Stimulated activated naive CD8-positive, alpha-beta T cell treated with anti-CD3 and anti-CD28 coated beads, Interleukin-15, Interleukin-2, amounts not matched to agents 100 U/mL and 50 U/mL, for 24 hours (primary cell): ENCODE measurements at regions not wholly inside any gene's neighbourhood (a gene's known extent, or its start where the extent isn't known, plus 50 kb on each side); places are given as distances from the start of the nearest gene placed in this dataset.
"Not testable (repeated sequence)": the region's sequence is repeated elsewhere in the genome, so short reads cannot be mapped to it uniquely, and the experiment has no call there.

Experiments
- ATAC-seq: fragments of 150-1000 bp; cut with Tn5 transposase; one replicate; pipeline ENCODE4 v1.10.0; 2021
- DNase-seq: peaks from one replicate; pipeline ENCODE4 v3.0.0; 2021

- DNase-seq (no peak), ATAC-seq (no peak)
Measured at GRCh38 chr10:64416011-64416410, 894.8 kb downstream of the REEP3 start.

GRCh38 chr10:64419461-64419860 lies 898.3 kb downstream of the REEP3 start:
- ATAC-seq = no peak
- no peak for DNase-seq

- no peak for DNase-seq
- no peak for ATAC-seq
Measured at GRCh38 chr10:64426745-64427144, 905.5 kb downstream of the REEP3 start.

GRCh38 chr10:64430690-64431323 lies 909.6 kb downstream of the REEP3 start:
- ATAC-seq (no peak), DNase-seq (peak; percentile 2)

GRCh38 chr10:64441872-64442271 lies 920.7 kb downstream of the REEP3 start:
- DNase-seq, ATAC-seq: not testable (repeated sequence)

GRCh38 chr10:64444163-64444562 lies 923.0 kb downstream of the REEP3 start:
- ATAC-seq = no peak
- DNase-seq = no peak

GRCh38 chr10:64444564-64444963 lies 923.4 kb downstream of the REEP3 start:
- ATAC-seq = no peak
- no peak for DNase-seq

GRCh38 chr10:64449603-64450002 lies 928.4 kb downstream of the REEP3 start:
- ATAC-seq (no peak), DNase-seq (no peak)

- ATAC-seq (no peak), DNase-seq (no peak)
Measured at GRCh38 chr10:64450312-64450711, 929.1 kb downstream of the REEP3 start.

GRCh38 chr10:64454962-64455361 lies 933.8 kb downstream of the REEP3 start:
- no peak for ATAC-seq
- DNase-seq = no peak

GRCh38 chr10:64458306-64458705 lies 937.1 kb downstream of the REEP3 start:
- no peak for ATAC-seq
- no peak for DNase-seq

- ATAC-seq (no peak), DNase-seq (no peak)
Measured at GRCh38 chr10:64463406-64463805, 942.2 kb downstream of the REEP3 start.

GRCh38 chr10:64465653-64466052 lies 944.5 kb downstream of the REEP3 start:
- DNase-seq = no peak
- ATAC-seq = no peak

GRCh38 chr10:64468219-64468618 lies 947.0 kb downstream of the REEP3 start:
- no peak for DNase-seq
- ATAC-seq = no peak

- no peak for ATAC-seq
Measured at GRCh38 chr10:64476506-64476905, 955.3 kb downstream of the REEP3 start.

GRCh38 chr10:64477791-64478190 lies 956.6 kb downstream of the REEP3 start:
- DNase-seq (no peak), ATAC-seq (no peak)

More at GRCh38 chr10:64476506-64476905, 955.3 kb downstream of the REEP3 start:
- no peak for DNase-seq

- no peak for ATAC-seq
- DNase-seq = no peak
Measured at GRCh38 chr10:64484811-64485330, 963.7 kb downstream of the REEP3 start.

- ATAC-seq (no peak), DNase-seq (no peak)
Measured at GRCh38 chr10:64486149-64486548, 964.9 kb downstream of the REEP3 start.

- no peak for ATAC-seq
- no peak for DNase-seq
Measured at GRCh38 chr10:64486901-64487300, 965.7 kb downstream of the REEP3 start.

- no peak for ATAC-seq
- DNase-seq = no peak
Measured at GRCh38 chr10:64494901-64495300, 973.7 kb downstream of the REEP3 start.

GRCh38 chr10:64497306-64497705 lies 976.1 kb downstream of the REEP3 start:
- DNase-seq (no peak), ATAC-seq (no peak)

- no peak for ATAC-seq
Measured at GRCh38 chr10:64501807-64502206, 980.6 kb downstream of the REEP3 start.

GRCh38 chr10:64502936-64503335 lies 981.7 kb downstream of the REEP3 start:
- ATAC-seq = no peak
- no peak for DNase-seq

More at GRCh38 chr10:64501807-64502206, 980.6 kb downstream of the REEP3 start:
- no peak for DNase-seq

GRCh38 chr10:64503429-64503828 lies 982.2 kb downstream of the REEP3 start:
- DNase-seq (no peak), ATAC-seq (no peak)
